ENCODE measurements at regions not wholly inside any gene's neighbourhood (a gene's known extent, or its start where the extent isn't known, plus 50 kb on each side); places are given as distances from the start of the nearest gene placed in this dataset.

- CTCF ChIA-PET, result interaction anchor here (0.7 kb wide), 1 partner anchor 13 kb away, joined by 3 read pairs; no protein-coding TSS in a partner anchor
Observed at GRCh38 chr12:38142974-38143373, 173.6 kb upstream of the ALG10B start.

DNA sequence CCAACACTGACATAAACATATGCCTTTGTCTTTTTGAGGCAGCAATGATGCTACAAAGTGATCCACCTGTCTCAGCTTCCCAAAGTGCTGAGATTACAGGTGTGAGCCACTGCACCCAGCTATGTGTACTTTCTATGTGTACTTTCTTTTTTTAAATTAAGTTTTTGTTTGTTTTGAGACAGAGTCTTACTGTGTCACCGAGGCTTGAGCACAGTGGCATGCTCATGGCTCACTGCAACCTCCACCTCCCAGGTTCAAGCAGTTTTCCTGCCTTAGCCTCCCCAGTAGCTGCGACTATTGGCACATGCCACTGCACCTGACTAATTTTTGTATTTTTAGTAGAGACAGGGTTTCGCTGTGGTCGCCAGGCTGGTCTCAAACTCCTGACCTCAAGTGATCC, 172.5 kb upstream of the ALG10B start:
- H3K27me3 Mint-ChIP-seq (ENCODE audit: low read depth), result no peaks in the 10 kb centered on the region
- H3K4me3 Mint-ChIP-seq, result no peak overlapping the region
- peaks cover 24% of the 10 kb centered on the region for H3K9me3 Mint-ChIP-seq
- H3K36me3 Mint-ChIP-seq (ENCODE audit: low read depth), result no peaks in the 10 kb centered on the region
- intact Hi-C loops (cut with micrococcal nuclease), result no loop called here
- no peak overlapping the region for H3K27ac Mint-ChIP-seq
- CTCF ChIA-PET, result no interaction called here
- DNase-seq, result no peak
- peaks cover under 1% of the 10 kb centered on the region for H3K4me1 Mint-ChIP-seq (ENCODE audit: low read depth)

More at GRCh38 chr12:38142974-38143373, 173.6 kb upstream of the ALG10B start:
- Mint-ChIP-seq H3K27me3 (ENCODE audit: low read depth) (no peaks in the 10 kb centered on the region), H3K4me1 (ENCODE audit: low read depth) (peaks cover 3% of the 10 kb centered on the region), H3K27ac (no peak overlapping the region), H3K4me3 (no peak overlapping the region), H3K9me3 (peaks cover 20% of the 10 kb centered on the region), H3K36me3 (ENCODE audit: low read depth) (no peaks in the 10 kb centered on the region)
- DNase-seq, result no peak
- intact Hi-C loops (cut with micrococcal nuclease), result no loop called here

DNA sequence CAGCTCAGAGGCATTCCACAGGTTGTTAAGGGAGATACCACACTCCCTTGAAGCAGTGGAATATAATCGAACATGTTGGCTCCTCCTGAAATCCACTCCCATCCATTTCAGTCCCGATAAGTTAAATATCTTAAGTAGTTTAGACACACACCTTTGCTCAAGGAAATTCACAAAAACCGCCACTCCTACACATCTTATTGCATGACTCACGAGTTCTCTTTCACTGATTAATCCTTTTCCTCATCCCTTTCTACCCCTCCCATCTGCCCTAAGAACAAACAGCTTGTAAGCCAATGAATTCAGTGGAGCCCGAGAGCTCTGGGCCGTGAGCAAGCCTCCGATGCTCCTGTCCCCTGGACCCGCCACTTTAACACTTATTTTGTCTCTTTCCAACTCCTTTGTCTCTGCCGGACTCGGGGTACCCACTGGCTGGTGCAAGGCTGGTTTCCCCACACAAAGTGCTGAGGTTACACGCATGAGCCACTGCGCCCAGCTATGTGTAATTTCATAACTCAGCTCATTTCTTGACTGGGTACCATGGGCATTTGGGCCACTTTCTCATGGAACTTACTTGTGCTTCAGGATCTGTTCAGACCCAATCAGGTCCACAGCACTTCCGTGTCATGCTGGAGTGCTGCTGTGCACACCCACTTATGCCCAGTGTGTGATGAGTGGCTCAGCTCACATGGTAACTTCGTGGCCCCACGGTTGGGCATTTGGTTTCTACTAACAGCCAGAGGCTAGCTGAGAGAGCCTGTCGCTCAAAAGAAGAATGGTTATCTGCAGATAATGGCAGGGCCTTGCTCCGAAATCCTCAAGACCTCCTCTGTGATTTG, 171.8 kb upstream of the ALG10B start:
- CTCF ChIA-PET, result no interaction called here
- Mint-ChIP-seq H3K4me1 (ENCODE audit: low read depth) (no peaks in the 10 kb centered on the region), H3K36me3 (ENCODE audit: low read depth) (no peaks in the 10 kb centered on the region), H3K4me3 (no peak overlapping the region), H3K27me3 (ENCODE audit: low read depth) (no peaks in the 10 kb centered on the region), H3K9me3 (peaks cover 24% of the 10 kb centered on the region), H3K27ac (no peak overlapping the region)
- intact Hi-C loops (cut with micrococcal nuclease), result no loop called here
- DNase-seq, result no peak

GRCh38 chr12:38149395-38150073, 167.0 kb upstream of the ALG10B start:
- intact Hi-C loops (cut with micrococcal nuclease), result no loop called here
- CTCF ChIA-PET, result no interaction called here
- Mint-ChIP-seq H3K36me3 (ENCODE audit: low read depth) (no peaks in the 10 kb centered on the region), H3K27ac (no peak overlapping the region), H3K4me1 (ENCODE audit: low read depth) (no peaks in the 10 kb centered on the region), H3K27me3 (ENCODE audit: low read depth) (no peaks in the 10 kb centered on the region), H3K9me3 (peaks cover 24% of the 10 kb centered on the region), H3K4me3 (no peak overlapping the region)
- no peak for DNase-seq

DNA sequence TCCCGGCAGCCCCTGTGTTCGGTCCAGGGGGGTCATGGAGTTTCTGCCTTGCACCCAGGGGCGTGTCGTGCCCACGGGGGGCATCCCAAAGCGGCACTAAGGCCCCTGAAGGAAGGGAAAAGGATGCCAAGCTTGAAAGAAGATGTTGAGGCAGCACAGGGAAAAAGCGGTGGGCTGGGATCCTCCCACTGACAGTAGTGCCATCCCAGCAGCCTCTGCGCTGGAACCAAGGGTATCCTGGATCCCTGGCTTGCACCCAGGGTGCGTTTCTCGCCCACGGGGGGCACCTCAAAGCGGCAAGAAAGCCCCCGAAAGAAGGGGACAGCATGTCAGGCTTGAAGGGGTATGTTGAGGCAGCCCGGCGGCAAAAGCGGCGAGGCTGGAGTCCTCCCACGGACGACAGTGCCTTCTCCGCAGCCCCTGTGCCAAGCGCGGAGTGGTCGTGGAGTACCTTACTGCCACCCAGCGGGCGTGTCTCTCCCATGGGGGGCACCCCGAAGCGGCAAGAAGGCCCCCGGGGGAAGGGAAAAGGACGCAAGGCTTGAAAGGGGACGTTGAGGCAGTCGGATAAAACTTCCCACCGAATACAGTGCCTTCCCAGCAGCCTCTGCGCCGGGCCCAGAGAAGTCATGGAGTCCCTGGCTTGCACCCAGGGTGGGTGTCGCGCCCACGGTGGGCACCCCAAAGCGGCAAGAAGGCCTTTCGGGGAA, 164.4 kb upstream of the ALG10B start:
- CTCF ChIA-PET, result no interaction called here
- intact Hi-C loops (cut with micrococcal nuclease), result no loop called here
- no peak overlapping the region for H3K4me3 Mint-ChIP-seq
- no peaks in the 10 kb centered on the region for H3K4me1 Mint-ChIP-seq (ENCODE audit: low read depth)
- no peak overlapping the region for H3K27ac Mint-ChIP-seq
- H3K9me3 Mint-ChIP-seq, result peaks cover 12% of the 10 kb centered on the region
- H3K27me3 Mint-ChIP-seq (ENCODE audit: low read depth), result no peaks in the 10 kb centered on the region
- no peaks in the 10 kb centered on the region for H3K36me3 Mint-ChIP-seq (ENCODE audit: low read depth)
- DNase-seq, result no peak

DNA sequence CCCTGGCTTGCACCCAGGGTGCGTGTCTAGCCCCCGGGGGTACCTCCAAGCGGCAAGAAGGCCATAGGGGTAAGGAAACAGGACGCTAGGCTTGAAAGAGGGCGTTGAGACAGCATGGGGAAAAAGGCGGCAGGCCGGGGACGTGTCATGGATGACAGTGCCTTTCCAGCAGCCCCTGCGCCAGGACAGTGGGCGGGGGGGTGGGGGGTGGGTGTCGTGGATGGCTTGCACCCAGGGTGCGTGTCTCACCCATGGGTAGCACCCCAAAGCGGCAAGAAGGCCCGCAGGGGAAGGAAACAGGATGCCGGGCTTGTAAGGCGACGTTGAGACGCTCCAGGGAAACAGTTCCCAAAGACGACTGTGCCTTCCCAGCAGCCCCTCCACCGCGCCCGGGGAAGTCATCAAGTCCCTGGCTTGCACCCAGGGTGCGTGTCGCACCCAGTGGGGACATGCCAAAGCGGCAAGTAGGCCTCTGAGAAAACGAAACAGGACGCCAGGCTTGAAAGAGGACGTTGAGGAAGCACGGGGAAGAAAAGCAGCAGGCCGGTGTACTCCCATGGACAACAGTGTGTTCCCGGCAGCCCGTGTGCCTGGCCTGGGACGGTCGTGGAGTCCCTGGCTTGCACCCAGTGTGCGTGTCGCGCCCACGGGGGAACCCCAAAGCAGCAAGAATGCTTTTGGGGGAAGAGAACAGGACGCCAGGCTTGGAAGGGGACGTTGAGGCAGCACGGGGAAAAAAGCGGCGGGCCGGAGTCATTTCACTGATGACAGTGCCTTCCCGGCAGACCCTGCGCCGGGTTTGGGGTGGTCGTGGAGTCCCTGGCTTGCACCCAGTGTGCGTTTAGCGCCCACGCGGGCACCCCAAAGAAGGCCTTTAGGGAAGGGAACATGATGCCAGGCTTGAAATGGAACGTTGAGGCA, 163.5 kb upstream of the ALG10B start:
- H3K27ac Mint-ChIP-seq, result no peak overlapping the region
- CTCF ChIA-PET, result no interaction called here
- intact Hi-C loops (cut with micrococcal nuclease), result no loop called here
- no peak overlapping the region for H3K4me3 Mint-ChIP-seq
- no peaks in the 10 kb centered on the region for H3K4me1 Mint-ChIP-seq (ENCODE audit: low read depth)
- no peaks in the 10 kb centered on the region for H3K27me3 Mint-ChIP-seq (ENCODE audit: low read depth)
- peaks cover 3% of the 10 kb centered on the region for H3K9me3 Mint-ChIP-seq
- no peaks in the 10 kb centered on the region for H3K36me3 Mint-ChIP-seq (ENCODE audit: low read depth)
- DNase-seq, result no peak

- no peaks in the 10 kb centered on the region for H3K9me3 Mint-ChIP-seq
- no peaks in the 10 kb centered on the region for H3K4me1 Mint-ChIP-seq (ENCODE audit: low read depth)
- H3K27ac Mint-ChIP-seq, result no peak overlapping the region
- no peaks in the 10 kb centered on the region for H3K36me3 Mint-ChIP-seq (ENCODE audit: low read depth)
- CTCF ChIA-PET, result no interaction called here
- no peaks in the 10 kb centered on the region for H3K27me3 Mint-ChIP-seq (ENCODE audit: low read depth)
- DNase-seq, result no peak
- no peak overlapping the region for H3K4me3 Mint-ChIP-seq
- intact Hi-C loops (cut with micrococcal nuclease), result no loop called here
Observed at GRCh38 chr12:38153737-38154061, 162.9 kb upstream of the ALG10B start.

- Mint-ChIP-seq H3K4me3 (no peak overlapping the region), H3K27ac (no peak overlapping the region), H3K27me3 (ENCODE audit: low read depth) (no peaks in the 10 kb centered on the region), H3K4me1 (ENCODE audit: low read depth) (no peaks in the 10 kb centered on the region), H3K36me3 (ENCODE audit: low read depth) (no peaks in the 10 kb centered on the region), H3K9me3 (no peaks in the 10 kb centered on the region)
- no peak for DNase-seq
- intact Hi-C loops (cut with micrococcal nuclease), result no loop called here
- CTCF ChIA-PET, result no interaction called here
Observed at GRCh38 chr12:38154096-38155019, 162.2 kb upstream of the ALG10B start.

GRCh38 chr12:38155020-38155395, 161.6 kb upstream of the ALG10B start:
- Mint-ChIP-seq H3K36me3 (ENCODE audit: low read depth) (no peaks in the 10 kb centered on the region), H3K4me3 (no peak overlapping the region), H3K27ac (no peak overlapping the region), H3K4me1 (ENCODE audit: low read depth) (no peaks in the 10 kb centered on the region), H3K9me3 (no peaks in the 10 kb centered on the region), H3K27me3 (ENCODE audit: low read depth) (no peaks in the 10 kb centered on the region)
- intact Hi-C loops (cut with micrococcal nuclease), result no loop called here
- no peak for DNase-seq
- CTCF ChIA-PET, result no interaction called here

DNA sequence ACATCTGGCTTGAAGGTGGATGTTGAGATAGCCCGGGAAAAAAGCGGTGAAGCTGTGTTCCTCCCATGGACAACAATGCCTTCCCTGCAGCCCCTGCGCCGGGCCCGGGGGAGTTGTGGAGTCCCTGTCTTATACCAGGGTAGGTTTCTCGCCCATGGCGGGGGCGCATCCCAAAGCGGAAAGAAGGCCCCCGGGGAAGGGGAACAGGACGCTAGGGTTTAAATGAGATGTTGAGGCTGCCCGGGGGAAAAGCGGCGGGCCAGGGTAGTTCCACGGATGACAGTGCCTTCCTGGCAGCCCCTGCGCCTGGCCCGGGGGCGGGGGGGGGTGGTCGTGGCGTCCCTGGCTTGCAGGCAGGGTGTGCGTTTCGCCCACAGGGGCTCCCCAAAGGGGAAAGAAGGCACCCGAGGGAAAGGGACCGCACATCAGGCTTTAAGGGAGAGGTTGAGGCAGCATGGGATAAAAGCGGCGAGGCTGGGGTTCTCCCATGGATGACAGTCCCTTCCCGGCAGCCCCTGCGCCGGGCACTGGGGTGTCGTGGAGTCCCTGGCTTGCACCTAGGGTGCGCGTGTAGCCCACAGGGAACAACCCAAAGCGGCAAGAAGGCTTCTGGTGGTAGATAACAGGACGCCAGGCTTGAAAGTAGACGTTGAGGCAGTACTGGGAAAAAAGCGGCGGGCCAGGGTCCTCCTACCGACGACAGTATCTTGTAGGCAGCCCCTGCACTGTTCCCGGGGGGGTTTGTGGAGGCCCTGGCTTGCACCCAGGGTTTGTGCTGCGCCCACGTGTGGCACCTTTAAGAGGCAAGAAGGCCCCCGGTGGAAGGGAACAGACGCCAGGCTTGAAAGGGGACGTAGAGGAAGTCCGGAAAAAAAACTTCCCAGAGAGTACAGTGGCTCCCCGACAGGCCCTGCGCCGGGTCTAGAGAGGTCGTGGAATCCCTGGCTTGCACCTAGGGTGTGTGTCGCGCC, 160.8 kb upstream of the ALG10B start:
- Mint-ChIP-seq H3K4me3 (no peak overlapping the region), H3K4me1 (ENCODE audit: low read depth) (no peaks in the 10 kb centered on the region), H3K9me3 (no peaks in the 10 kb centered on the region), H3K27me3 (ENCODE audit: low read depth) (no peaks in the 10 kb centered on the region), H3K27ac (no peak overlapping the region), H3K36me3 (ENCODE audit: low read depth) (no peaks in the 10 kb centered on the region)
- intact Hi-C loops (cut with micrococcal nuclease), result no loop called here
- CTCF ChIA-PET, result no interaction called here
- no peak for DNase-seq

Data from activated naive CD4-positive, alpha-beta T cell treated with anti-CD3 and anti-CD28 coated beads for 36 hours (primary cell).